NCI-H2107 treated with DMSO at 0.1 percent for 48 hours (cell line): ENCODE measurements at regions not wholly inside any gene's neighbourhood (a gene's known extent, or its start where the extent isn't known, plus 50 kb on each side); places are given as distances from the start of the nearest gene placed in this dataset.

ENCODE experiments used
- DNase-seq: peaks from one replicate; lab custom pipeline; 2025; ENCODE audit not compliant: unreplicated experiment; lab: John Stamatoyannopoulos, UW

- DNase-seq = no peak
These were observed 204.8 kb upstream of the KLF4 start for GRCh38 chr9:107694390-107694789.

- no peak for DNase-seq
These were observed 204.2 kb upstream of the KLF4 start for GRCh38 chr9:107693625-107694326.

GRCh38 chr9:107691664-107692063, 202.1 kb upstream of the KLF4 start:
- DNase-seq = no peak

GRCh38 chr9:107690021-107690420, 200.5 kb upstream of the KLF4 start:
- DNase-seq = no peak

- no peak for DNase-seq
These were observed 199.2 kb upstream of the KLF4 start for GRCh38 chr9:107688728-107689127.

GRCh38 chr9:107685901-107686300, 196.3 kb upstream of the KLF4 start:
- DNase-seq = no peak

DNA sequence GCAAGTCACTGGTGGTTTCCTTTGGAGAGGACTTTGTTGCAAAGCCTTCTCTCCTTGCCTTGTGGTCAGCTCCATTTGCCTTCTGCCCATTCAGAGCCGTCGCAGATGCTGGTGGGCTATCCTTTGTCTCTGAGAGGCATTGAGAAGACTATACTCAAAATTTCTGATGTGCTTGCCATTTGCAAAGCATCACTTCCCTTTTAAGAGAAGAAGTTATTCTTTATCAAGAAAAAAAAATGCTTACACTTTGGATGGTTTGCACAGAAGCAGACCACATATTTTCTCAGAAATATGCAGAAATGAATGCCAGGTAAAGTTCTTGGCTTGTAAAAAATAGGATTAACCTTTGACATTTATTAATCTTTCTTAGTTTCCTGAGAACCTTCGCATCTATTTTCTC, 195.8 kb upstream of the KLF4 start:
- no peak for DNase-seq

- DNase-seq = no peak
These were observed 194.7 kb upstream of the KLF4 start for GRCh38 chr9:107684224-107684623.

- no peak for DNase-seq
These were observed 194.0 kb upstream of the KLF4 start for GRCh38 chr9:107683566-107683965.

DNA sequence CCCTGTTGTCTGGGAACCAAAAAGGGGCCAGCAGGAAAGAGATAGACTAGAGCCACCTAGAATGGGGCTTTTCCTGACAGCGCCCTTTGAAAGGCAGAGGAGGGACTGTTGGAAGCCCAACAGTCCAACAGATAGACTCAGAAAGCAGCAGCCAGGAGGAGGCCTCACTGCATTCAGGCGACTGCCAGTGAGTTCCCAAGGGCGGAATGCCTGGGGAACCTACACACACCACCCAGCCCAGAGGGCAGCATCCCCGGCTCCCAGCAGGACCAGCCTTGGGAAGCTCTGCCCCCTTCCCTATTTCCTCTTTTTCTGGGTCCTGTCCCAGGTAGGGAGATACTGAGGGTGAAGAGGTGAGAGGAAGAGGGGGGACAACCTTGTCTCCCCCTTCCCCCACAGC, 192.4 kb upstream of the KLF4 start:
- DNase-seq = no peak

DNA sequence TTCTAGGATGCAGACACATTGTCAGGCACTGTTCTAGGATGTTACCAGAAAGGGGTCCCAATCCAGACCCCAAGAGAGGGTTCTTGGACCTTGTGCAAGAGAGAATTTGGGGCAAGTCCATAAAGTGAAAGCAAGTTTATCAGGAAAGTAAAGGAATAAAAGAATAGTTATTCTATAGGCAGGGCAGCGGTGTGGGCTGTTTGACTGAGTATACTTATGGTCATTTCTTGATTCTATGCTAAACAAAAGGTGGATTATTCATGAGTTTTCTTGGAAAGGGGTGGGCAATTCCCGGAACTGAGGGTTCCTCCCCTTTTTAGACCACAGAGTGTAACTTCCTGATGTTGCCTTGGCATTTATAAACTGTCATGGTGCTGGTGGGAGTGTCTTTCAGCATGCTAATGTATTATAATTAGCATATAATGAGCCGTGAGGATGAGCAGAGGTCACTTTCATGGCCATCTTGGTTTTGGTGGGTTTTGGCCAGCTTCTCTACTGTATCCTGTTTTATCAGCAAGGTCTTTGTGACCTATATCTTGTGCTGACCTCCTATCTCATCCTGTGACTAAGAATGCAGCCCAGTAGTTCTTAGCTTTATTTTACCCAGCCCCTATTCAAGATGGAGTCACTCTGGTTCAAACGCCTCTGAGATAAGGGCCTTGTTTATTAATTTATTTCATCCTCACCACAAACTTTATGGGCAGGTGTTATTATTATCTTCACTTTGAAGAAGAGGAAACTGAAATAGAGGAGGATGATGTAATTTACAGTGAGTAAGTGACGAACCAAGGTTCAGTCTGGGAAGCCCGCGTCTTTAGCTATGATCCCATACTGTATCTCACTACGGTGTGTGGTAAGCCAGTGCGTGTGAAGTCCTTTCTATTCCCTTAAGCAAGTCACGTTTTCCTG, 186.0 kb upstream of the KLF4 start:
- no peak for DNase-seq

- DNase-seq = no peak
These were observed 185.2 kb upstream of the KLF4 start for GRCh38 chr9:107674721-107675277.

- no peak for DNase-seq
These were observed 184.5 kb upstream of the KLF4 start for GRCh38 chr9:107673861-107674720.

DNA sequence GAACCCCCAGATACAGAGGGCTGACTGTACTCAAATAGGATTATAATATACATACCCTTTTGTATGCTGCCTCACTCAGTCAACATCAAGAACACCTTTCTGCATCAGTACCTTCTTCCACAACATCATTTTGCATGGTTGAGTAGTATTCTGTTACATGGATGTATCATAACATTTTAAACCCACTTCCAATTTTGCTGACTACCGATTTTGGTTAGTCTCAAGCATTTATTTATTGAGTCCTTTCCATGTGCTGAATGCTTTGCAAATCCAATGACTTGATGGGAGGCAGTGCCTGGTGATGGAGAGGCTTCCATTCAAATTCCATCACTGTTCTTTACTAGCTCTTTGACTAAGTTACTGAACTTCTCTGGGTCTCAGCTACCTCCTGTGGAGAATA, 182.0 kb upstream of the KLF4 start:
- DNase-seq = no peak

- no peak for DNase-seq
These were observed 179.9 kb upstream of the KLF4 start for GRCh38 chr9:107669422-107669821.

- no peak for DNase-seq
These were observed 177.9 kb upstream of the KLF4 start for GRCh38 chr9:107667231-107668070.

DNA sequence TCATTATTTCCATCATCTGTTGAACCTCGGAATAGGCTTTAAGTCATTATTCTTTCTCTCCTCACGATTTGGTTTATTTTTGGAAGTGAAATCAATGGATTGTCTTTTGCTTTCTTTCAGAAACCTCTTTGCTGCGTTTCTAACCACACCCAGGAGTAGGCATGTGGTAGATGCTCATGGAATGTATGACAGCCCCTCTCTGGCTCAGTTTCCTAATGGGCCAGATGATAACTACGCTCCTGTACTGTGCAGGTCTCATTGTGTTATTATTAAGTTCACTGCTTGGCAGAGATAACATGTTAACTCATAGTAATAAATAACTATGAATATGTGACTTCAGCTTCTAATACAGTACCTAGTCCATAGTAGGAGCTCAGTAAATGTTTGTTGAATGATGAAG, 175.5 kb upstream of the KLF4 start:
- DNase-seq = no peak

- DNase-seq = no peak
These were observed 171.4 kb upstream of the KLF4 start for GRCh38 chr9:107660976-107661375.

DNA sequence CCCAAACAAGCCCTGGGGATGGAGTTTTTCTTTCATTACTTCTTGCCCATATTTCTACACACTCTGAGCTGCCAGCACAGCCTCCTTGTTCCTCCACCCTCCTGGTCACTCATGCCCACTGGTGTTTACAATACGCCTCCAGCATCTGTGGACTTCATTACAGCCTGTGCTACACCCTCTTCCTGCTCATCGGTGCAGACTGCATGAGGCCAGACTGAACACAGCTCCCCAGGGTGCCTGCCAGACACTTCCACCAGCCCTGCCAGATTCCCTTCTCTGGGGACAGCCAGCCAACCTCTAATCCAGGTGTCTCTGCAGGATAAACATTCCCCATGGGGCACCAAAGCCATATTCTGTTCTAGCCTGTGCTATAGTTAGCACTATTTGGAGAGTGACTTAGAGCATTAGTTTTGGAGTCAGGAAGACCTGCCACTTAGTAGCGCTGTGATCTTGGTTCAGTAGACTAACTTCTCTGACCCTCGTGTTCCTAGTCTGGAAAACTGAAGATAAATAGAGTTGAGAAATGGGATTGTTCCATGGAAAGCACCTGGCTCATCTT, 163.8 kb upstream of the KLF4 start:
- no peak for DNase-seq

GRCh38 chr9:107650995-107651394, 161.4 kb upstream of the KLF4 start:
- DNase-seq = no peak
